ELR (cell line): ENCODE measurements at regions not wholly inside any gene's neighbourhood (a gene's known extent, or its start where the extent isn't known, plus 50 kb on each side); places are given as distances from the start of the nearest gene placed in this dataset.
"Not testable (repeated sequence)": the region's sequence is repeated elsewhere in the genome, so short reads cannot be mapped to it uniquely, and the experiment has no call there.

Source experiments
- DNase-seq: peaks from one replicate; pipeline ENCODE4 v3.0.0-alpha.2; 2015; ENCODE audit warnings: low read depth

GRCh38 chr1:146641534-146641933, 296.6 kb upstream of the NBPF12 start:
- DNase-seq = not testable (repeated sequence)

- not testable (repeated sequence) for DNase-seq
Measured at GRCh38 chr1:146640671-146641070, 297.5 kb upstream of the NBPF12 start.

GRCh38 chr1:146630302-146630701, 307.8 kb upstream of the NBPF12 start:
- not testable (repeated sequence) for DNase-seq

DNA sequence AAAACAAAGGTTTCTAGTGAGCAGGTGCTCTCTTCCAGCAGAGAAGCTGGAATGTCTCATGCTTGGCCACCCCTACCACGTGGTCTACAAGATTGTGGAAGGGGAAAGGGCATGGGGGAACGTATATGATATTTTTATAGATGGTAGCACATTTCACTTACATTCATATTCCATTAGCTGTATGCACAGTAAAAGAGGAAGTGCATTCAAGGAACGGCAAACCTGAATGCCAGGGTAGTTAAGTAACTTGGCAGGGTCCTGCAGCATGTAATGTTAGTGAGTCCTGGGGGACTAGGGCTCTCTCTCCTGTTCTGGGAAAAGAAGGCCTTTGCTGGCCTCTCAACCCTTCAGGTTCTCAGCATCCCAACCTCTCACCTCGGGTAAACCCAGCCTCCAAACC, 319.5 kb upstream of the NBPF12 start:
- not testable (repeated sequence) for DNase-seq

DNA sequence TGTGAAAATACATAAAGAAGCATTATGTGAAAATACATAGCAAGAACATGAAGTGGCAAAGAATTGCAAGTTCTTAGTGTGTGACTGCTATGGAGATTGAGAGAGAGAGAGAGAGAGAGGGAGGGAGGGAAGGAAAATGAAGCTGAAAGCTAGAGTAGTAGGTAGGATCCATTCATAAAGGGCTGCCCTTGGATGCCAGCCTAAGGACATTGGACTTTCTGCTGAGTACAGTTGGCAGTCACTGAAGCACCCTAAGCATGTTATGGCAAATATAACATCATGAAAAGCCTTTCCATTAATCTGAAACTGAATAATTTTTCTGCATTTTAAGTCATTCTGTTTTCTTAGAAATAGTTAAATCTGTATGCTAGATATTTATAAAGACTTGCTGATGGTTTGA, 333.4 kb upstream of the NBPF12 start:
- DNase-seq = not testable (repeated sequence)

DNA sequence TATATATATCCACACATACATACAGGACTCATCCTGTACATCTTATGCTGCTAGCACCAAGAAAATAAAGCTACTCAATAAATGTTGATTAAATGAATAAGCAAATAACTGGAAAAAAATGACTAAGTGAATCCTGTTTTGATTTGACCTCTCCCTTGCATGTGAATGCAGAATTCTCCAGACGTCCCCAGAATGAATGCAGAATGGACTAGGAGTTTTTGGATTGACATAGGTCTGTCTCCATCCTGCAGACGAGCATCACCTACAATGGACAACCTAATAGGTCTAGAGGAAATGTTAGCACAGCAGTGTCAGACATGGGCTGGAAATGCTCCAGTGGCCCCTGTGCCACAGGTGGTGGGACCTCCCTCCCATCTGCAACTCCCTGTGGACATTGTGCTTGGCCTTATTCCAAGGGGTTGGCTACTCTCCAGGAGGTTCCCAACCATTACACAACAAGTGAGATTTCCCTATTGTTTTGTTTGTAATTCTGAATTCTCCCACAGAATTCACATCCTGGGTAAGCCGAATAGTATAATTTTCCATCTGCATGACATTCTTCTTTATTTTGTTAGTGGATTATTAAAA, 337.3 kb upstream of the NBPF12 start:
- DNase-seq = not testable (repeated sequence)

DNA sequence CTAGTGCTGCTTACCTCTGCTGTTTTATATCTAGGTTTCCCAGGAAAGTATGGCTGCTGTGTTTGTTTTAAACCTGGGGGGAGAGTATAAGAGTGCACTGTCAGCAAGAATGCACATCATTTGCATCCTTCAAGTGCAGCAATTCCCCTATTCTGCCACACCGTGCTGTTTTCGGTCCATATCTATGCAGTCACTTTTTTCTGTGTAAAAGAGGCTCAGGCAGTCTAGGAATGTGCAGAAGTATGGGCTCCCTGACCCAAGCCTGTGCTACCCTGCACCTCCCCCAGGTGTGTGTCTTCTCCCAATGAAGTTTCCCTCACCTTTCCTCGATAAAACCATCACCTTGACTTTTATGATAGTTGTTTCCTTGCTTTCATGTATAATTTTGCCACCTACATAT, 338.2 kb upstream of the NBPF12 start:
- not testable (repeated sequence) for DNase-seq

GRCh38 chr1:146581229-146581628, 352.4 kb upstream of the NOTCH2NLA start:
- not testable (repeated sequence) for DNase-seq

GRCh38 chr1:146567541-146567940, 338.7 kb upstream of the NOTCH2NLA start:
- not testable (repeated sequence) for DNase-seq

DNA sequence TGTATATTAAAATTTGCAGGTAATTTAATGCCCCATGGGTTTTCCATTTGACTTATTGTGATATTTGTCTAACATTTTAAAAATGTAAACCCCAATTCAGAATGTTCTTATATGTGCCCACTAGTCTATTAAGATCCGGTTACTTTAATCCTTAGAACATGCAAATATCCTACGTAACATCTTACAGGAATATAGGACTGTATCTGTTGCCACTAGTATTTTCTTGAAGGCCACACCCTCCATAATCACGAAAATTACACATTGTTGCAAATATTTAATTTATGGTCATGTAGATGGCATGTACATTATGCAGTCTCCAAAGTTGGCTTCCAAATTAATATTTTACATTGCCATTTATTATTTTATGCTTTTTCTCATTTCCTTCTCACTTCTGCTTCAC, 329.2 kb upstream of the NOTCH2NLA start:
- not testable (repeated sequence) for DNase-seq

DNA sequence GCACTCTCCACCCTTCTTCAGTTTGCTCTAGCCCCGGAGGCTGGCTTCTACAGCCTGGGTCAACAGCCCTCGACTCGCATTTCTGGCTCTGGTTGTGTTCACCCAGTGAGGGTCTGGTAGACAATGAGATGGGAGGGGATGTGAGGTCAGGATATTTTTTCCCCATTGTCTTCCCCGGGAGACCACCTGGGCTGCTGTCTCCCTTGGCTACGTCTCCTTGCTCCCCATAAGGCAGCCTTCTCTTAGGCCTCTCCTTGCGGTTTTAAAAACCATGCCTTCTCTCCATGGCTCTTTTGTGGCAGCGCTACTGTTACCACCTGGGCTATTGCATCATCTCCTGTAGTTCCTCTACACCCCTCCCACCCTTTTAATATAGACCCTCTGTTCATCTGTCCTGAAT, 327.6 kb upstream of the NOTCH2NLA start:
- not testable (repeated sequence) for DNase-seq

- not testable (repeated sequence) for DNase-seq
Measured at GRCh38 chr1:146552414-146552813, 323.6 kb upstream of the NOTCH2NLA start.

DNA sequence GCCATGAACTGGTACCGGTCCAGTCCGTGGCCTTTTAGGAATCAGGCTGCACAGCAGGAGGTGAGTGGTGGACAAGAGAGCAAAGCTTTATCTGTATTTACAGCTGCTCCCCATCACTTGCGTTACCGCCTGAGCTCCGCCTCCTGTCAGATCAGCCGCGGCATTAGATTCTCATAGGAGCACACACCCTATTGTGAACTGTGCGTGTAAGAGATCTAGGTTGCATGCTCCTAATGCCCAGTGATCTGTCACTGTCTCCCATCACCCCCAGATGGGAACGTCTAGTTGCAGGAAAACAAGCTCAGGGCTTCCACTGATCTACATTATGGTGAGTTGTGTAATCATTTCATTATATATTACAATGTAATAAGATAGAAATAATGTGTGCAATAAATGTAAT, 319.9 kb upstream of the NOTCH2NLA start:
- DNase-seq = not testable (repeated sequence)

DNA sequence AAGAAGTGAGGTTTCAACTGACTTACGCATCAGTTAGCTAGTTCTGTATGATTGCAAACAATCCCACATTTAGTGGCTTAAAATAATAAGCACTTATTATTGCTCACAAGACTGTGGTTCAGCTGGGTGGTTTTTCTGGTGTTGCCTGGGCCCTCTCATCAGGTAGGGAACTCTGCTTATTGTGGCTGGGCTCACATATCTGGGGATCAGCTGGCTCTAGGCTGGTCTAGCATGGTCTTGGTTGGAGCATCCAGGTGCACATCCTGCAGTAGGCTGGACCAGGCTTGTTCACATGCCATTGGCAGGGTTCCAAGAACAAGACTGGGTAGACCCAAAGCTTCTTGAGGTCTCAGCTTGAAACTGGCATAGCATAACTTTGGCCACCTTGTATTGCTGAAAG, 317.4 kb upstream of the NOTCH2NLA start:
- DNase-seq = not testable (repeated sequence)

GRCh38 chr1:146537775-146538373, 309.1 kb upstream of the NOTCH2NLA start:
- DNase-seq = not testable (repeated sequence)

DNA sequence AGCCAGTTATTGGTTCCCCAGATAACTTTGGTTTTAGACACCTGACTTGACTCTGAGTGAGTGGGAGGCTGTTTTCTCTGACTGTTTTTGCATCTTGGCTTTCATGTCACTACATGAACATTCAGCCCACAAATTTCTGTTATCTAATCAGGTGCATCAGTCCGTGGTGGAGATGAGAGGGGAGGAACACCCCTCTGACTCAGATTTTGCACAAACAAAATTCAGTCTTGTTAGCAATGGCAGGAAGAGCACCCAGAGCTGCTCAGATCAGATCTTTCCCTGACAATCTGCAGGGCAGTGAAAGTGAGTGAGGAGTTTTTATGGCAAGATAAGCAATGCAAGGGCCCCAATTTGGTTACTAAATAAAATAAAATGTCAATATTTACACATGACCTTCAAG, 307.2 kb upstream of the NOTCH2NLA start:
- DNase-seq = not testable (repeated sequence)

- not testable (repeated sequence) for DNase-seq
Measured at GRCh38 chr1:146535575-146535974, 306.8 kb upstream of the NOTCH2NLA start.

DNA sequence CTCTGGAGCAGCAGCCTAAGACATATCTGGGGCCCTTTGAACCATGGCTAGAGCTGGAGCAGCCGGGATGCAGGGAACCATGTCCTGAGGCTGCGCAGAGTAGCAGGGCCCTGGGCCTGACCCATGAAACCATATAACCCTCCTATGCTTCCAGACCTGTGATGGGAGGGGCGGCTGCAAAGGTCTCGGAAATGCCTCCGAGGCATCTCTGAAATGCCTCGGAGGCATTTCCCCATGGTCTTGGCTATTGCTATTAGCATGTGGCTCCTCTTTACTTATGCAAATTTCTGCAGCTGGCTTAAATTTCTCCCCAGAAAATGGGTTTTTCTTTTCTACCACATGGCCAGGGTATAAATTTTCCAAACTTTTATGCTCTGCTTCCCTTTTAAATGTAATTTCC, 302.1 kb upstream of the NOTCH2NLA start:
- not testable (repeated sequence) for DNase-seq

- DNase-seq = not testable (repeated sequence)
Measured at GRCh38 chr1:146522812-146523211, 294.0 kb upstream of the NOTCH2NLA start.

- DNase-seq = not testable (repeated sequence)
Measured at GRCh38 chr1:146522345-146522744, 293.5 kb upstream of the NOTCH2NLA start.

DNA sequence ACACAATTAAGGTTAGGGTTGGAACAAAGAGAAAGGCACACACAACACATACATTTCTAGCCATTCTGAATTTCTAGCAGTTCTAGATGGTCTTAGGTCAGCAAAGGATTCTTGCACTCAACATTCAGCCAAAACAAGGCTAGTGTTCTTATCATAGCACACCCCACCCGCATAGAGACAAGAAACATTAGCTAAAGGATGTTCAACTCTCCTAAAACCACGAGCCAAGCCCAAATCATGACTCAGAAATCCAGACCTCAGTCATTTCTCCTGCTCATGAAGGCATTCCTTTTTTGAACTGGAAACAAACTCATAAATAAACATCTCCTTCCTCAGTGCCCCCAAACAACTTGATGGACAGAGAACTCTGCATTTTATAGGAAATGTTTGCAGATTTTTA, 293.0 kb upstream of the NOTCH2NLA start:
- DNase-seq = not testable (repeated sequence)

DNA sequence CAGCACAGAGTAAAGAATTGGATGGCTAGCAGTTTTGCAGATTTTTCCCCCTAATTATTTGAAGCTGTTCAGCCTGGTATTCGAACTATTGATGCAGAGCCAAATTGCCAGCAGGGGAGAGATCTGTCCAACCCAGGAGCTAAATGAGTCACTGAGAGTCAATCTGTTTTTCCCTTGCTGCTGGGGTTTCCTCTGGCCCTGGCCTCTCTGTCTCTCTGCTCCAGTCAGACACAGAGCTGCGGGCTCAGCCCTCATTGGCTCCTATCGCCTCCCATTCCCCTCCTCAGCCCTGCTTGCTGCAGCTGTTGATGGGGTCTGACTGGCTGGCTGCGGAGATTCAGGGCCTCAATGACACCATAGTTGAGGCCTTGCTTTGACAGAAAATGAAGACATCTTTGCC, 284.9 kb upstream of the NOTCH2NLA start:
- DNase-seq = not testable (repeated sequence)

DNA sequence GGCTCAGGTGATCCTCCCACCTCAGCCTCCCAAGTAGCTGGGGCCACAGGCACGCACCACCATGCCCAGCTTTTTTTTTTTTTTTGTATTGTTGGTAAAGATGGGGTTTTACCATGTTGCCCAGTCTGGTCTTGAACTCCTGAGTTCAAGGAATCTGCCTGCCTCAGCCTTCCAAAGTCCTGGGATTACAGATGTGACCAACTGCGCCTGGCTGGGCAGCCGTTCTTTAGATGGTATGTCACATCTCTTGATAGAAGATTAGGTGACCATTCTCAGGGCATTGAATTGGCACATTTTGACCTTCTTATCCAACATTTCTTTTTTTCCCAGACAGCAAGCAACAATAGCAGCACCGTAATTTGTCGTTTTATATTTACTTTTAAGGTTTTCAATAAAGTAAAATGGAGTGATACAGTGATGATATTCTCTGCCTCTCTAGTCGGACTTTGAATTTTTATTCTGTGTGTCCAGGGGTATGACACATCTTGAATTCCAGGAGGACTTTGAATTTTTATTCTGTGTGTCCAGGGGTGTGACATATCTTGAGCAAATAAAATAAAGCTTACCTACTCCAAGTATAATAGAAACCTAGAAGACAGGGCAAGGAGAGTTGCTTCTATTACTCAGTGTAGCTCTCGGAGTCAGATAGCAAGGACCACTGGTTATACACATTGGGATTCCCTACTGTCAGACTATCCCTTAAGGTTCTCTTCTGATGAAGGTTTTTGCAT, 282.4 kb upstream of the NOTCH2NLA start:
- not testable (repeated sequence) for DNase-seq
